ENCODE measurements at regions not wholly inside any gene's neighbourhood (a gene's known extent, or its start where the extent isn't known, plus 50 kb on each side); places are given as distances from the start of the nearest gene placed in this dataset.

GRCh38 chr14:41418851-41419250 lies 187.8 kb upstream of the LRFN5 start:
- H3K27ac ChIP-seq, result no peak overlapping the region
- no peak for DNase-seq (ENCODE audit: low read depth, low spot score)

GRCh38 chr14:41409806-41410205 lies 196.9 kb upstream of the LRFN5 start:
- H3K27ac ChIP-seq, result no peak overlapping the region
- DNase-seq (ENCODE audit: low read depth, low spot score), result no peak

- no peak overlapping the region for H3K27ac ChIP-seq
- DNase-seq (ENCODE audit: low read depth, low spot score), result no peak
These were observed 202.6 kb upstream of the LRFN5 start for GRCh38 chr14:41404126-41404525.

GRCh38 chr14:41403360-41403759 lies 203.3 kb upstream of the LRFN5 start:
- no peak overlapping the region for H3K27ac ChIP-seq
- no peak for DNase-seq (ENCODE audit: low read depth, low spot score)

- DNase-seq (ENCODE audit: low read depth, low spot score), result no peak
- H3K27ac ChIP-seq, result no peak overlapping the region
These were observed 208.8 kb upstream of the LRFN5 start for GRCh38 chr14:41397926-41398325.

GRCh38 chr14:41393512-41393911 lies 213.2 kb upstream of the LRFN5 start:
- H3K27ac ChIP-seq, result no peak overlapping the region
- no peak for DNase-seq (ENCODE audit: low read depth, low spot score)

GRCh38 chr14:41392226-41392625 lies 214.4 kb upstream of the LRFN5 start:
- no peak for DNase-seq (ENCODE audit: low read depth, low spot score)
- H3K27ac ChIP-seq, result no peak overlapping the region

GRCh38 chr14:41389355-41389754 lies 217.3 kb upstream of the LRFN5 start:
- DNase-seq (ENCODE audit: low read depth, low spot score), result no peak
- H3K27ac ChIP-seq, result no peak overlapping the region

GRCh38 chr14:41385797-41386196 lies 220.9 kb upstream of the LRFN5 start:
- H3K27ac ChIP-seq, result no peak overlapping the region
- no peak for DNase-seq (ENCODE audit: low read depth, low spot score)

- no peak overlapping the region for H3K27ac ChIP-seq
- no peak for DNase-seq (ENCODE audit: low read depth, low spot score)
These were observed 226.7 kb upstream of the LRFN5 start for GRCh38 chr14:41380017-41380416.

- no peak overlapping the region for H3K27ac ChIP-seq
- DNase-seq (ENCODE audit: low read depth, low spot score), result no peak
These were observed 228.2 kb upstream of the LRFN5 start for GRCh38 chr14:41378526-41378925.

- no peak overlapping the region for H3K27ac ChIP-seq
- DNase-seq (ENCODE audit: low read depth, low spot score), result no peak
These were observed 228.7 kb upstream of the LRFN5 start for GRCh38 chr14:41377932-41378331.

- DNase-seq (ENCODE audit: low read depth, low spot score), result no peak
These were observed 232.6 kb upstream of the LRFN5 start for GRCh38 chr14:41374092-41374491.

GRCh38 chr14:41362139-41362538 lies 244.5 kb upstream of the LRFN5 start:
- no peak for DNase-seq (ENCODE audit: low read depth, low spot score)

More at GRCh38 chr14:41374092-41374491, 232.6 kb upstream of the LRFN5 start:
- no peak overlapping the region for H3K27ac ChIP-seq

GRCh38 chr14:41360126-41360525 lies 246.6 kb upstream of the LRFN5 start:
- H3K27ac ChIP-seq, result no peak overlapping the region
- no peak for DNase-seq (ENCODE audit: low read depth, low spot score)

More at GRCh38 chr14:41362139-41362538, 244.5 kb upstream of the LRFN5 start:
- no peak overlapping the region for H3K27ac ChIP-seq

GRCh38 chr14:41355866-41356265 lies 250.8 kb upstream of the LRFN5 start:
- H3K27ac ChIP-seq, result no peak overlapping the region
- DNase-seq (ENCODE audit: low read depth, low spot score), result no peak

- no peak overlapping the region for H3K27ac ChIP-seq
- DNase-seq (ENCODE audit: low read depth, low spot score), result no peak
These were observed 256.2 kb upstream of the LRFN5 start for GRCh38 chr14:41350476-41350875.

GRCh38 chr14:41349289-41349910 lies 257.3 kb upstream of the LRFN5 start:
- no peak overlapping the region for H3K27ac ChIP-seq
- DNase-seq (ENCODE audit: low read depth, low spot score), result no peak

GRCh38 chr14:41343857-41344256 lies 262.8 kb upstream of the LRFN5 start:
- no peak overlapping the region for H3K27ac ChIP-seq
- no peak for DNase-seq (ENCODE audit: low read depth, low spot score)

- DNase-seq (ENCODE audit: low read depth, low spot score), result no peak
- H3K27ac ChIP-seq, result no peak overlapping the region
These were observed 293.5 kb upstream of the LRFN5 start for GRCh38 chr14:41313196-41313595.

GRCh38 chr14:41303506-41303905 lies 303.2 kb upstream of the LRFN5 start:
- no peak for DNase-seq (ENCODE audit: low read depth, low spot score)
- H3K27ac ChIP-seq, result no peak overlapping the region

GRCh38 chr14:41302776-41303175 lies 303.9 kb upstream of the LRFN5 start:
- H3K27ac ChIP-seq, result no peak overlapping the region
- no peak for DNase-seq (ENCODE audit: low read depth, low spot score)

GRCh38 chr14:41299924-41300323 lies 306.8 kb upstream of the LRFN5 start:
- no peak overlapping the region for H3K27ac ChIP-seq
- no peak for DNase-seq (ENCODE audit: low read depth, low spot score)
